NCI-H510A treated with DMSO at 0.1 percent for 48 hours (cell line): ENCODE measurements at regions not wholly inside any gene's neighbourhood (a gene's known extent, or its start where the extent isn't known, plus 50 kb on each side); places are given as distances from the start of the nearest gene placed in this dataset.

Experiments used
- DNase-seq: peaks from one replicate; lab custom pipeline; 2025; lab: John Stamatoyannopoulos, UW

- DNase-seq, result peak; percentile 32
Measured at GRCh38 chr2:173819852-173820251, 145.3 kb downstream of the SP3 start.

- DNase-seq, result no peak
Measured at GRCh38 chr2:173821451-173821850, 143.7 kb downstream of the SP3 start.

- no peak for DNase-seq
Measured at GRCh38 chr2:173822889-173823542, 142.2 kb downstream of the SP3 start.

- no peak for DNase-seq
Measured at GRCh38 chr2:173823543-173823939, 141.6 kb downstream of the SP3 start.

- DNase-seq, result no peak
Measured at GRCh38 chr2:173828189-173829142, 136.7 kb downstream of the SP3 start.

GRCh38 chr2:173829727-173830126 lies 135.4 kb downstream of the SP3 start:
- DNase-seq, result no peak

- DNase-seq, result no peak
Measured at GRCh38 chr2:173830170-173830569, 135.0 kb downstream of the SP3 start.

GRCh38 chr2:173831312-173832229 lies 133.6 kb downstream of the SP3 start:
- DNase-seq, result no peak

- DNase-seq, result no peak
Measured at GRCh38 chr2:173834141-173834540, 131.0 kb downstream of the SP3 start.

- DNase-seq, result no peak
Measured at GRCh38 chr2:173835726-173836125, 129.4 kb downstream of the SP3 start.

GRCh38 chr2:173841110-173841509 lies 124.1 kb downstream of the SP3 start:
- DNase-seq, result no peak

- DNase-seq, result no peak
Measured at GRCh38 chr2:173843526-173843925, 121.6 kb downstream of the SP3 start.

- DNase-seq, result no peak
Measured at GRCh38 chr2:173851141-173851641, 114.0 kb downstream of the SP3 start.

GRCh38 chr2:173854141-173854540 lies 111.0 kb downstream of the SP3 start:
- no peak for DNase-seq

GRCh38 chr2:173854840-173855239 lies 110.3 kb downstream of the SP3 start:
- DNase-seq, result no peak

- DNase-seq, result no peak
Measured at GRCh38 chr2:173855661-173856060, 109.5 kb downstream of the SP3 start.
